SH-SY5Y (cell line): ENCODE measurements at regions not wholly inside any gene's neighbourhood (a gene's known extent, or its start where the extent isn't known, plus 50 kb on each side); places are given as distances from the start of the nearest gene placed in this dataset.

ENCODE experiments used
- GATA2 ChIP-seq: IDR thresholded peaks from 2 replicates; pipeline ENCODE4 v1.6.1; 2011; ENCODE audit warnings: mild to moderate bottlenecking, low read depth, low read length
- GATA3 ChIP-seq: IDR thresholded peaks from 2 replicates; pipeline ENCODE4 v1.6.1; 2011; ENCODE audit warnings: low read depth, mild to moderate bottlenecking, low read length, moderate library complexity

GRCh38 chr3:81086348-81086747, 675.1 kb downstream of the GBE1 start:
- no peak for TF ChIP-seq GATA2
- TF ChIP-seq GATA3, result no peak
